Neural cell (in vitro differentiated cells): ENCODE measurements at regions not wholly inside any gene's neighbourhood (a gene's known extent, or its start where the extent isn't known, plus 50 kb on each side); places are given as distances from the start of the nearest gene placed in this dataset.

ENCODE experiments used
- H2AFZ ChIP-seq: fragments of 200-600, 300-800 bp; sonication (generic), shearing (Covaris generic); 2 replicates; pipeline ENCODE4 v1.6.0; 2014; ENCODE audit warnings: low read depth, mild to moderate bottlenecking, antibody characterized with exemption, low read length, moderate library complexity
- H3F3A ChIP-seq: fragments of 200-600 bp; shearing (Covaris generic); 2 replicates; pipeline ENCODE4 v1.6.1; 2016; ENCODE audit warnings: mild to moderate bottlenecking, moderate library complexity, mixed read lengths, antibody characterized with exemption, low read length; ENCODE audit not compliant: insufficient read depth, poor library complexity, severe bottlenecking
- H3K27ac ChIP-seq: fragments of 200-600, 300-800 bp; sonication (generic), shearing (Covaris generic); 2 replicates; pipeline ENCODE4 v1.5.1; 2014; ENCODE audit warnings: mild to moderate bottlenecking, low read length, moderate library complexity
- H3K27me3 ChIP-seq: fragments of 300-800, 200-600 bp; sonication (generic), shearing (Covaris generic); 2 replicates; pipeline ENCODE4 v1.6.0; 2014; ENCODE audit warnings: mild to moderate bottlenecking, low read depth, low read length, moderate library complexity; ENCODE audit not compliant: insufficient read depth
- H3K36me3 ChIP-seq: fragments of 300-800, 200-600 bp; sonication (generic), shearing (Covaris generic); 2 replicates; pipeline ENCODE4 v1.5.1; 2014; ENCODE audit warnings: mild to moderate bottlenecking, antibody characterized with exemption, low read length, moderate library complexity; ENCODE audit not compliant: insufficient read depth
- H3K4me2 ChIP-seq: fragments of 300-800, 200-600 bp; sonication (generic), shearing (Covaris generic); 2 replicates; pipeline ENCODE4 v1.6.0; 2014; ENCODE audit warnings: mild to moderate bottlenecking, low read length
- H3K4me3 ChIP-seq: fragments of 300-800, 200-600 bp; sonication (generic), shearing (Covaris generic); 2 replicates; pipeline ENCODE4 v1.5.1; 2014; ENCODE audit warnings: mild to moderate bottlenecking, low read length, moderate library complexity
- H3K79me2 ChIP-seq: fragments of 200-600 bp; shearing (Covaris generic); replicated peaks from 2 replicates; pipeline ENCODE4 v1.6.0; 2014; ENCODE audit warnings: mild to moderate bottlenecking, low read length, moderate library complexity; ENCODE audit not compliant: insufficient read depth
- H3K9ac ChIP-seq: fragments of 300-800, 200-600 bp; sonication (generic), shearing (Covaris generic); 2 replicates; pipeline ENCODE4 v1.6.1; 2016; ENCODE audit warnings: mild to moderate bottlenecking, low read length, mixed read lengths
- H3K9me2 ChIP-seq: fragments of 200-600 bp; shearing (Covaris generic); 2 replicates; pipeline ENCODE4 v1.6.1; 2016; ENCODE audit warnings: mild to moderate bottlenecking, low read length, mixed read lengths; ENCODE audit not compliant: insufficient read depth
- H3K9me3 ChIP-seq: fragments of 200-600, 300-800 bp; sonication (generic), shearing (Covaris generic); 2 replicates; pipeline ENCODE4 v1.6.1; 2016; ENCODE audit warnings: mild to moderate bottlenecking, mixed run types, low read length, moderate library complexity, mixed read lengths
- H4K20me1 ChIP-seq: fragments of 200-600 bp; shearing (Covaris generic); 2 replicates; pipeline ENCODE4 v1.6.1; 2016; ENCODE audit warnings: mild to moderate bottlenecking, mixed run types; ENCODE audit not compliant: insufficient read depth
- CTCF ChIP-seq: fragments of 450-650 bp; IDR thresholded peaks from 2 replicates; pipeline ENCODE4 v1.5.1; 2014; ENCODE audit warnings: antibody characterized with exemption, mild to moderate bottlenecking, moderate library complexity; ENCODE audit not compliant: poor library complexity, severe bottlenecking
- EP300 ChIP-seq: fragments of 450-650 bp; conservative IDR thresholded peaks from 2 replicates; pipeline ENCODE4 v1.6.1; 2014; ENCODE audit warnings: antibody characterized with exemption, mild to moderate bottlenecking, moderate library complexity; ENCODE audit not compliant: poor library complexity, severe bottlenecking
- EZH2 ChIP-seq: fragments of 200-600, 300-800 bp; shearing (Covaris generic), sonication (generic); IDR thresholded peaks from 2 replicates; pipeline ENCODE4 v1.6.1; 2014; ENCODE audit warnings: antibody characterized with exemption, low read length, borderline replicate concordance, mild to moderate bottlenecking; ENCODE audit not compliant: insufficient read depth, poor library complexity, severe bottlenecking
- MXI1 ChIP-seq: fragments of 450-650 bp; conservative IDR thresholded peaks from 2 replicates; pipeline ENCODE4 v1.6.1; 2014; ENCODE audit warnings: antibody characterized with exemption, mild to moderate bottlenecking; ENCODE audit not compliant: poor library complexity, severe bottlenecking
- POLR2AphosphoS5 ChIP-seq: IDR thresholded peaks from 2 replicates; pipeline ENCODE4 v1.6.1; 2012
- RAD21 ChIP-seq: fragments of 450-650 bp; conservative IDR thresholded peaks from 2 replicates; pipeline ENCODE4 v1.6.1; 2014; ENCODE audit warnings: antibody characterized with exemption, mild to moderate bottlenecking, moderate library complexity
- REST ChIP-seq: IDR thresholded peaks from 2 replicates; pipeline ENCODE4 v1.6.1; 2012; ENCODE audit warnings: borderline replicate concordance
- SMC3 ChIP-seq: fragments of 450-650 bp; conservative IDR thresholded peaks from 2 replicates; pipeline ENCODE4 v1.6.1; 2014; ENCODE audit warnings: antibody characterized with exemption, mild to moderate bottlenecking, moderate library complexity; ENCODE audit not compliant: poor library complexity
- TAF1 ChIP-seq: IDR thresholded peaks from 2 replicates; pipeline ENCODE4 v1.6.1; 2012; ENCODE audit warnings: low read depth

- Histone ChIP-seq H3K9me2 (no peaks in the 10 kb centered on the region), H3K9me3 (no peaks in the 10 kb centered on the region), H3K27me3 (no peaks in the 10 kb centered on the region), H3K4me3 (no peak overlapping the region), H2AFZ (no peak overlapping the region), H3K4me2 (no peak overlapping the region), H4K20me1 (no peaks in the 10 kb centered on the region), H3F3A (no peaks in the 10 kb centered on the region), H3K27ac (no peak overlapping the region), H3K79me2 (no peaks in the 10 kb centered on the region), H3K9ac (no peak overlapping the region), H3K36me3 (no peaks in the 10 kb centered on the region)
- TF ChIP-seq EP300: no peak
- TF ChIP-seq RAD21: no peak
- no peak for TF ChIP-seq REST
- TF ChIP-seq SMC3: no peak
Observed at GRCh38 chr1:34279971-34280370, 103.3 kb downstream of the C1orf94 start.

GRCh38 chr1:34280509-34280908, 103.8 kb downstream of the C1orf94 start:
- no peak overlapping the region for H3K4me2 ChIP-seq

More at GRCh38 chr1:34280509-34280908, 103.8 kb downstream of the C1orf94 start:
- no peak overlapping the region for H3K4me3 ChIP-seq
- H3K36me3 ChIP-seq: no peaks in the 10 kb centered on the region
- no peaks in the 10 kb centered on the region for H3K79me2 ChIP-seq
- no peak overlapping the region for H3K9ac ChIP-seq
- no peaks in the 10 kb centered on the region for H3F3A ChIP-seq
- TF ChIP-seq EP300 (no peak), REST (no peak), CTCF (no peak), MXI1 (no peak), RAD21 (no peak), POLR2AphosphoS5 (no peak), TAF1 (no peak), SMC3 (no peak), EZH2 (no peak)
- H3K27ac ChIP-seq: no peak overlapping the region
- H3K27me3 ChIP-seq: no peaks in the 10 kb centered on the region
- H3K9me2 ChIP-seq: no peaks in the 10 kb centered on the region
- no peak overlapping the region for H2AFZ ChIP-seq
- no peaks in the 10 kb centered on the region for H3K9me3 ChIP-seq
- H4K20me1 ChIP-seq: no peaks in the 10 kb centered on the region
